CD4-positive, alpha-beta memory T cell (primary cell): ENCODE measurements at regions not wholly inside any gene's neighbourhood (a gene's known extent, or its start where the extent isn't known, plus 50 kb on each side); places are given as distances from the start of the nearest gene placed in this dataset.

Experiments used
- CTCF ChIA-PET: fragments of 350-600 bp; sonication (Branson Sonifier 250); formaldehyde crosslinking; loops from one replicate; lab custom pipeline; 2021; ENCODE audit warnings: inconsistent platforms; ENCODE audit not compliant: partially characterized antibody; lab: Charles Lee
- POLR2A ChIA-PET: fragments of 350-600 bp; sonication (Branson Sonifier 250); formaldehyde crosslinking; loops from one replicate; lab custom pipeline; 2021; ENCODE audit not compliant: partially characterized antibody; lab: Charles Lee
- DNase-seq, 5 donors: peaks; one replicate each; pipeline versions ENCODE4 v3.0.0 to v3.0.0-alpha.2; 2020 to 2022; ENCODE audit warnings: mixed read lengths in 1 of 5
- H3K27ac ChIP-seq: one replicate; pipeline ENCODE4 v1.7.0; 2013; ENCODE audit warnings: low read depth, low read length
- H3K27me3 ChIP-seq: 2 replicates; pipeline ENCODE4 v1.7.0; 2013; ENCODE audit warnings: mild to moderate bottlenecking, low read length, moderate library complexity; ENCODE audit not compliant: insufficient read depth
- H3K36me3 ChIP-seq: 2 replicates; pipeline ENCODE4 v1.7.0; 2013; ENCODE audit warnings: mild to moderate bottlenecking, low read length, moderate library complexity; ENCODE audit not compliant: insufficient read depth
- H3K4me1 ChIP-seq: 2 replicates; pipeline ENCODE4 v1.7.0; 2013; ENCODE audit warnings: mild to moderate bottlenecking, low read length, moderate library complexity; ENCODE audit not compliant: insufficient read depth
- H3K4me3 ChIP-seq, 2 donors: one replicate each; pipeline ENCODE4 v1.7.0; 2013; ENCODE audit warnings: low read length in 2 of 2, mild to moderate bottlenecking in 1 of 2
- H3K9me3 ChIP-seq, 2 donors: one replicate each; pipeline ENCODE4 v1.7.0; 2013; ENCODE audit warnings: low read length in 2 of 2, control low read depth in 1 of 2; ENCODE audit not compliant: control insufficient read depth in 1 of 2
- H3K27ac Mint-ChIP-seq, 7 donors: one replicate each; pipeline ENCODE4 v1.8.0; 2020 to 2021; ENCODE audit warnings: mixed read lengths in 7 of 7, mild to moderate bottlenecking in 6 of 7, inconsistent platforms in 3 of 7, moderate library complexity in 3 of 7
- H3K27me3 Mint-ChIP-seq, 2 donors: one replicate each; pipeline ENCODE4 v1.8.0; 2020 to 2021; ENCODE audit warnings: mixed read lengths in 2 of 2
- H3K36me3 Mint-ChIP-seq, 2 donors: one replicate each; pipeline ENCODE4 v1.8.0; 2020 to 2021; ENCODE audit warnings: mixed read lengths in 2 of 2, inconsistent platforms in 1 of 2, mild to moderate bottlenecking in 1 of 2
- H3K4me1 Mint-ChIP-seq, 4 donors: one replicate each; pipeline ENCODE4 v1.8.0; 2020 to 2021; ENCODE audit warnings: mixed read lengths in 4 of 4, mild to moderate bottlenecking in 1 of 4
- H3K4me3 Mint-ChIP-seq, 8 donors: one replicate each; pipeline ENCODE4 v1.8.0; 2020 to 2021; ENCODE audit warnings: mixed read lengths in 8 of 8, mild to moderate bottlenecking in 7 of 8, moderate library complexity in 6 of 8, inconsistent platforms in 3 of 8
- H3K9me3 Mint-ChIP-seq, 8 donors: one replicate each; pipeline ENCODE4 v1.8.0; 2020 to 2021; ENCODE audit warnings: mixed read lengths in 8 of 8, mild to moderate bottlenecking in 5 of 8, inconsistent platforms in 3 of 8, moderate library complexity in 1 of 8
- intact Hi-C: fragments of 100-400 bp; cut with micrococcal nuclease; formaldehyde crosslinking; loops from one replicate; pipeline ENCODE4 v1.15.1; 2023

- POLR2A ChIA-PET, result no interaction called here
- Histone ChIP-seq H3K4me3 (no peak overlapping the region), H3K27ac (no peak overlapping the region), H3K9me3 (no peaks in the 10 kb centered on the region), H3K4me1 (no peaks in the 10 kb centered on the region), H3K27me3 (no peaks in the 10 kb centered on the region), H3K36me3 (no peaks in the 10 kb centered on the region)
- Mint-ChIP-seq H3K9me3 (peaks cover 0 to 5% (median 0%) of the 10 kb centered on the region in 8 donors), H3K27ac (no peak overlapping the region), H3K4me3 (no peak overlapping the region), H3K36me3 (no peaks in the 10 kb centered on the region), H3K27me3 (no peaks in the 10 kb centered on the region), H3K4me1 (no peaks in the 10 kb centered on the region)
- CTCF ChIA-PET, result no interaction called here
- no peak for DNase-seq
- intact Hi-C loops, result no loop called here
Observed at GRCh38 chr11:15551901-15552851, 437.5 kb downstream of the INSC start.

GRCh38 chr11:15555161-15555560, 440.4 kb downstream of the INSC start:
- no peaks in the 10 kb centered on the region for H3K9me3 ChIP-seq
- Mint-ChIP-seq H3K9me3 (peaks cover 0 to 2% (median 0%) of the 10 kb centered on the region in 8 donors), H3K36me3 (no peaks in the 10 kb centered on the region), H3K27ac (no peak overlapping the region), H3K4me1 (no peaks in the 10 kb centered on the region), H3K4me3 (no peak overlapping the region), H3K27me3 (no peaks in the 10 kb centered on the region)
- no peaks in the 10 kb centered on the region for H3K36me3 ChIP-seq
- DNase-seq, result no peak
- H3K27me3 ChIP-seq, result no peaks in the 10 kb centered on the region
- POLR2A ChIA-PET, result no interaction called here
- intact Hi-C loops, result no loop called here
- H3K4me1 ChIP-seq, result no peaks in the 10 kb centered on the region
- no peak overlapping the region for H3K4me3 ChIP-seq
- CTCF ChIA-PET, result no interaction called here
- no peak overlapping the region for H3K27ac ChIP-seq

GRCh38 chr11:15557457-15558230, 442.9 kb downstream of the INSC start:
- no peaks in the 10 kb centered on the region for H3K27me3 ChIP-seq
- H3K4me3 ChIP-seq, result no peak overlapping the region
- Mint-ChIP-seq H3K27me3 (no peaks in the 10 kb centered on the region), H3K9me3 (peaks cover 0 to 5% (median 0%) of the 10 kb centered on the region in 8 donors), H3K4me3 (no peak overlapping the region), H3K4me1 (no peaks in the 10 kb centered on the region), H3K36me3 (no peaks in the 10 kb centered on the region), H3K27ac (no peak overlapping the region)
- H3K4me1 ChIP-seq, result no peaks in the 10 kb centered on the region
- H3K9me3 ChIP-seq, result no peaks in the 10 kb centered on the region
- no peak for DNase-seq
- H3K36me3 ChIP-seq, result no peaks in the 10 kb centered on the region
- ChIA-PET CTCF (no interaction called here), POLR2A (no interaction called here)
- H3K27ac ChIP-seq, result no peak overlapping the region
- intact Hi-C loops, result no loop called here

GRCh38 chr11:15558513-15559181, 443.9 kb downstream of the INSC start:
- CTCF ChIA-PET, result no interaction called here
- H3K36me3 ChIP-seq, result no peaks in the 10 kb centered on the region
- POLR2A ChIA-PET, result no interaction called here
- H3K9me3 Mint-ChIP-seq, result peaks cover 0 to 5% (median 0%) of the 10 kb centered on the region in 8 donors
- H3K27me3 Mint-ChIP-seq, result no peaks in the 10 kb centered on the region
- H3K4me3 Mint-ChIP-seq, result no peak overlapping the region
- no peak overlapping the region for H3K4me3 ChIP-seq
- H3K27me3 ChIP-seq, result no peaks in the 10 kb centered on the region
- peak overlapping the region in 1 of 7 donors; percentile 14 for H3K27ac Mint-ChIP-seq
- no peaks in the 10 kb centered on the region for H3K9me3 ChIP-seq
- H3K4me1 Mint-ChIP-seq, result no peaks in the 10 kb centered on the region
- H3K4me1 ChIP-seq, result no peaks in the 10 kb centered on the region
- DNase-seq, result no peak
- H3K27ac ChIP-seq, result no peak overlapping the region
- intact Hi-C loops, result no loop called here
- H3K36me3 Mint-ChIP-seq, result no peaks in the 10 kb centered on the region

- H3K27me3 ChIP-seq, result no peaks in the 10 kb centered on the region
- Mint-ChIP-seq H3K4me3 (no peak overlapping the region), H3K36me3 (no peaks in the 10 kb centered on the region), H3K4me1 (no peaks in the 10 kb centered on the region), H3K9me3 (peaks cover 0 to 5% (median 1%) of the 10 kb centered on the region in 8 donors), H3K27ac (no peak overlapping the region), H3K27me3 (peaks cover 0 to 1% of the 10 kb centered on the region in 2 donors)
- no peak overlapping the region for H3K4me3 ChIP-seq
- H3K9me3 ChIP-seq, result no peaks in the 10 kb centered on the region
- POLR2A ChIA-PET, result no interaction called here
- H3K4me1 ChIP-seq, result no peaks in the 10 kb centered on the region
- no peak overlapping the region for H3K27ac ChIP-seq
- no peaks in the 10 kb centered on the region for H3K36me3 ChIP-seq
- DNase-seq, result no peak
- CTCF ChIA-PET, result no interaction called here
- intact Hi-C loops, result no loop called here
Observed at GRCh38 chr11:15560689-15561467, 446.2 kb downstream of the INSC start.

GRCh38 chr11:15562230-15562629, 447.5 kb downstream of the INSC start:
- H3K36me3 Mint-ChIP-seq, result no peaks in the 10 kb centered on the region
- no peak for DNase-seq
- peaks cover 1% of the 10 kb centered on the region in 2 donors for H3K27me3 Mint-ChIP-seq
- H3K4me3 Mint-ChIP-seq, result no peak overlapping the region
- H3K27ac Mint-ChIP-seq, result no peak overlapping the region
- Histone ChIP-seq H3K4me1 (no peaks in the 10 kb centered on the region), H3K27me3 (no peaks in the 10 kb centered on the region), H3K27ac (no peak overlapping the region), H3K4me3 (no peak overlapping the region), H3K9me3 (no peaks in the 10 kb centered on the region), H3K36me3 (no peaks in the 10 kb centered on the region)
- ChIA-PET POLR2A (no interaction called here), CTCF (no interaction called here)
- H3K9me3 Mint-ChIP-seq, result peaks cover 0 to 5% (median 2%) of the 10 kb centered on the region in 8 donors
- H3K4me1 Mint-ChIP-seq, result no peaks in the 10 kb centered on the region
- intact Hi-C loops, result no loop called here
